Heart left ventricle (tissue), 13 donors: ENCODE measurements at regions not wholly inside any gene's neighbourhood (a gene's known extent, or its start where the extent isn't known, plus 50 kb on each side); places are given as distances from the start of the nearest gene placed in this dataset.

ENCODE experiments used
- POLR2A ChIP-seq, 2 donors: fragments of 450-650 bp; IDR thresholded peaks; one replicate each; pipeline ENCODE4 v1.6.1; 2017; ENCODE audit warnings: antibody characterized with exemption in 2 of 2, mild to moderate bottlenecking in 2 of 2, moderate library complexity in 2 of 2
- TF ChIP-seq, protein P1 (sequence below), 12 donors: fragments of 200-600 bp; sonication (generic) in 4 of 12; IDR thresholded peaks; one replicate each; pipeline versions ENCODE4 v1.5.0 to v1.8.0; 2018 to 2022; ENCODE audit warnings: antibody characterized with exemption in 12 of 12, mild to moderate bottlenecking in 5 of 12
- donor health status: ischemic (EF 13 %, LVEDD 7.1; RV severe dilation, severe dysfunction).
- donor health status: DM: no; HTN: yes; CAD: no.
- donor health status: DM: no; HTN: no; CAD: no.
- donor health status: ischemic (EF 25% LVEDD 6.9; RV normal size, moderate dysfunction).
- donor health status: ischemic (EF 25% LVEDD 5.7; RV mildly dilated, moderate dysfunction).
- donor health status: ischemic (EF 35%, LVEDD 5.7; RV mildly dilated, moderate dysfunction).
- donor health status: nonischemic (EF 11% LVEDD 7.7; RV severe dilation, severe dysfunction).
- donor health status: DM: yes; HTN: yes; CAD: no.
- donor health status: PGD.
- donor health status: ischemic (EF 29% LVEDD 5.4; RV normal size, mild dysfunction).
- donor health status: nonischemic (EF 23%, LVEDD 6.1; RV moderate dilation, normal function).

DNA sequence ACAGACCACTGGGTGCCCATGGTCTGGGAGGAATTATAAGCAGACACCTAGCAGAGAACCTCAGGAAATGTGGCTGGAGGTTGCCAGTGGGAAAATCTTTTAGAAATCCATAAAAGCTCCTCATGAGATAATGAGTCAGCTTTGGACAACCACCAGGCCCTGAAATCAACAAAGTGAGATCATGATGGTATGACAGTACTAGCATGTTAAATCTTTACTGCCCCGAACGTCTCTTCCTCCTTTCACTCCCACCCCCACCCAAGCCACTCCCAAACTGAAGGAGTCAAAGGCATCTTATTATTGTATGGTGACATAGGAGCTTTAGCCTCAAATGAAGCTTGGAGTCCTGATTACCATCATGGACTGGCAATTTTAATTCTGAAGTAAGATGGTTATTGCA, 240.0 kb downstream of the DIO2 start:
- TF ChIP-seq, protein P1, sequence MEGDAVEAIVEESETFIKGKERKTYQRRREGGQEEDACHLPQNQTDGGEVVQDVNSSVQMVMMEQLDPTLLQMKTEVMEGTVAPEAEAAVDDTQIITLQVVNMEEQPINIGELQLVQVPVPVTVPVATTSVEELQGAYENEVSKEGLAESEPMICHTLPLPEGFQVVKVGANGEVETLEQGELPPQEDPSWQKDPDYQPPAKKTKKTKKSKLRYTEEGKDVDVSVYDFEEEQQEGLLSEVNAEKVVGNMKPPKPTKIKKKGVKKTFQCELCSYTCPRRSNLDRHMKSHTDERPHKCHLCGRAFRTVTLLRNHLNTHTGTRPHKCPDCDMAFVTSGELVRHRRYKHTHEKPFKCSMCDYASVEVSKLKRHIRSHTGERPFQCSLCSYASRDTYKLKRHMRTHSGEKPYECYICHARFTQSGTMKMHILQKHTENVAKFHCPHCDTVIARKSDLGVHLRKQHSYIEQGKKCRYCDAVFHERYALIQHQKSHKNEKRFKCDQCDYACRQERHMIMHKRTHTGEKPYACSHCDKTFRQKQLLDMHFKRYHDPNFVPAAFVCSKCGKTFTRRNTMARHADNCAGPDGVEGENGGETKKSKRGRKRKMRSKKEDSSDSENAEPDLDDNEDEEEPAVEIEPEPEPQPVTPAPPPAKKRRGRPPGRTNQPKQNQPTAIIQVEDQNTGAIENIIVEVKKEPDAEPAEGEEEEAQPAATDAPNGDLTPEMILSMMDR (IDR thresholded peaks at IDR 0.05), result no peak
- no peak for TF ChIP-seq POLR2A (IDR thresholded peaks at IDR 0.05)
